GM23338 (cell line): ENCODE measurements at regions not wholly inside any gene's neighbourhood (a gene's known extent, or its start where the extent isn't known, plus 50 kb on each side); places are given as distances from the start of the nearest gene placed in this dataset.

Experiments used
- ATAC-seq: fragments of 200-7000 bp; cut with Tn5 transposase; 3 replicates; pipeline ENCODE4 v1.9.1; 2020
- DNase-seq: peaks from one replicate; pipeline ENCODE4 v3.0.0-alpha.2; 2015; ENCODE audit warnings: low spot score
- H2AFZ ChIP-seq: fragments of 200-600 bp; sonication (generic); 2 replicates; pipeline ENCODE4 v1.8.0; 2016; ENCODE audit warnings: antibody characterized with exemption, mild to moderate bottlenecking, moderate library complexity
- H3F3A ChIP-seq: fragments of 200-600 bp; sonication (generic); replicated peaks from 2 replicates; pipeline ENCODE4 v1.8.0; 2017; ENCODE audit warnings: antibody characterized with exemption, mixed run types, low read depth
- H3K27ac ChIP-seq: fragments of 200-600 bp; sonication (generic); 2 replicates; pipeline ENCODE4 v1.6.1; 2016; ENCODE audit warnings: low read depth
- H3K27me3 ChIP-seq: fragments of 200-600 bp; sonication (generic); 2 replicates; pipeline ENCODE4 v1.8.0; 2016; ENCODE audit warnings: mild to moderate bottlenecking, mixed run types, moderate library complexity; ENCODE audit not compliant: insufficient read depth
- H3K36me3 ChIP-seq: fragments of 200-600 bp; sonication (generic); 2 replicates; pipeline ENCODE4 v1.8.0; 2016; ENCODE audit warnings: mild to moderate bottlenecking; ENCODE audit not compliant: insufficient read depth
- H3K4me1 ChIP-seq: fragments of 200-600 bp; sonication (generic); 2 replicates; pipeline ENCODE4 v1.8.0; 2016; ENCODE audit warnings: mild to moderate bottlenecking, moderate library complexity; ENCODE audit not compliant: insufficient read depth
- H3K4me2 ChIP-seq: fragments of 200-600 bp; sonication (generic); 2 replicates; pipeline ENCODE4 v1.7.1; 2017; ENCODE audit warnings: mixed run types
- H3K4me3 ChIP-seq: fragments of 200-600 bp; sonication (generic); 2 replicates; pipeline ENCODE4 v1.6.1; 2016; ENCODE audit warnings: mixed run types
- H3K79me2 ChIP-seq: fragments of 200-600 bp; sonication (generic); replicated peaks from 2 replicates; pipeline ENCODE4 v1.8.0; 2017; ENCODE audit warnings: mild to moderate bottlenecking; ENCODE audit not compliant: insufficient read depth
- H3K9me2 ChIP-seq: fragments of 200-600 bp; sonication (generic); 2 replicates; pipeline ENCODE4 v1.8.0; 2017; ENCODE audit not compliant: insufficient read depth
- H4K20me1 ChIP-seq: fragments of 200-600 bp; sonication (generic); replicated peaks from 2 replicates; pipeline ENCODE4 v1.8.0; 2017; ENCODE audit warnings: mild to moderate bottlenecking; ENCODE audit not compliant: insufficient read depth
- H3K27ac Mint-ChIP-seq: 2 replicates; pipeline ENCODE4 v1.8.0; 2020; ENCODE audit warnings: inconsistent platforms, mild to moderate bottlenecking, moderate library complexity, mixed read lengths
- H3K27me3 Mint-ChIP-seq: 3 replicates; pipeline ENCODE4 v1.8.0; 2022; ENCODE audit warnings: low read depth, mild to moderate bottlenecking, moderate library complexity, mixed read lengths, inconsistent platforms; ENCODE audit not compliant: insufficient read depth, poor library complexity
- H3K36me3 Mint-ChIP-seq: 3 replicates; pipeline ENCODE4 v1.8.0; 2021; ENCODE audit warnings: low read depth, mild to moderate bottlenecking, inconsistent platforms, moderate library complexity, mixed read lengths
- H3K4me1 Mint-ChIP-seq: 3 replicates; pipeline ENCODE4 v1.8.0; 2020; ENCODE audit warnings: mild to moderate bottlenecking, inconsistent platforms, mixed read lengths
- H3K4me3 Mint-ChIP-seq: 3 replicates; pipeline ENCODE4 v1.8.0; 2021; ENCODE audit warnings: moderate library complexity, mild to moderate bottlenecking, inconsistent platforms, mixed read lengths
- H3K9me3 Mint-ChIP-seq: 3 replicates; pipeline ENCODE4 v1.8.0; 2020; ENCODE audit warnings: moderate library complexity, mild to moderate bottlenecking, inconsistent platforms, mixed read lengths
- CREB1 ChIP-seq: fragments of 250-450 bp; sonication (Bioruptor Pico); IDR thresholded peaks from 2 replicates; pipeline ENCODE4 v1.5.0; 2020; ENCODE audit warnings: low read depth, mild to moderate bottlenecking, moderate library complexity
- EZH2phosphoT487 ChIP-seq: fragments of 200-600 bp; sonication (generic); IDR thresholded peaks from one replicate; pipeline ENCODE4 v1.8.1; 2018; ENCODE audit warnings: antibody characterized with exemption; ENCODE audit not compliant: unreplicated experiment
- JUNB ChIP-seq: IDR thresholded peaks from one replicate; pipeline ENCODE4 v1.6.1; 2016; ENCODE audit warnings: antibody characterized with exemption; ENCODE audit not compliant: unreplicated experiment
- REST ChIP-seq: IDR thresholded peaks from one replicate; pipeline ENCODE4 v1.6.1; 2018; ENCODE audit warnings: antibody characterized with exemption; ENCODE audit not compliant: unreplicated experiment
- STAT1 ChIP-seq: IDR thresholded peaks from one replicate; pipeline ENCODE4 v1.6.1; 2016; ENCODE audit warnings: antibody characterized with exemption; ENCODE audit not compliant: unreplicated experiment
- ZNF114 ChIP-seq: fragments of 250-450 bp; sonication (Bioruptor Pico); IDR thresholded peaks from 2 replicates; pipeline ENCODE4 v1.5.0; 2020; ENCODE audit warnings: mild to moderate bottlenecking, moderate library complexity
- ZNF331 ChIP-seq: fragments of 250-450 bp; sonication (Bioruptor Pico); IDR thresholded peaks from 2 replicates; pipeline ENCODE4 v1.5.0; 2020; ENCODE audit warnings: low read depth, mild to moderate bottlenecking, moderate library complexity
- ZNF462 ChIP-seq: fragments of 250-450 bp; sonication (Bioruptor Pico); IDR thresholded peaks from 2 replicates; pipeline ENCODE4 v1.5.0; 2020; ENCODE audit warnings: mild to moderate bottlenecking, moderate library complexity
- TF ChIP-seq, protein P1 (sequence below): IDR thresholded peaks from 2 replicates; pipeline ENCODE4 v1.6.1; 2016; ENCODE audit warnings: antibody characterized with exemption

- no peak for TF ChIP-seq ZNF462 (CRISPR knock-in tag)
- TF ChIP-seq ZNF114 (CRISPR knock-in tag) = no peak
- no peak for TF ChIP-seq ZNF331
These were observed 686.5 kb upstream of the ARGLU1 start (continued) for GRCh38 chr13:107254392-107254791.

DNA sequence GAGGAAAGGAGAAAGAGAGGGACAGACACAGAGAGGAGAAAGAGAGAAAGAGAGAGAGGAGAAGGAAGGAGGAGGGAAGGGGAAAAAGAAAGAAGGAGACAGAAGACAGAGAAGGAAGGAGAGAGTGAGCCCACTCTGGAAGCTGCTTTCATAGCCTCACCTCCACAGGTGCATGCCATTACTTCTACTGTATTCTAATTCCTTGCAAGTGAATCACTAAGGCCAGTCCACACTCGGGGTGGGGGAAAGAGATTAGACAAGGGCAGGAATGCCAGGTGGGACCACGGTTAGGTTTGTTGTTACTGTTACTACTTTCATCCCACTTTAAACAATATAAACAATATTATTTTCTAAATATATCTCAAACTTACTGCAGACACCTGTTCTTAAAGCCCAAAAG lies 684.5 kb upstream of the ARGLU1 start:
- Mint-ChIP-seq H3K4me3 (no peak overlapping the region), H3K36me3 (no peaks in the 10 kb centered on the region), H3K4me1 (peaks cover 19% of the 10 kb centered on the region), H3K27me3 (peaks cover 3% of the 10 kb centered on the region), H3K9me3 (no peaks in the 10 kb centered on the region; the same call in 2 of the 3 replicates), H3K27ac (no peak overlapping the region)
- H3K27me3 ChIP-seq = no peaks in the 10 kb centered on the region
- no peaks in the 10 kb centered on the region for H3K36me3 ChIP-seq
- H3K9me2 ChIP-seq = no peaks in the 10 kb centered on the region; the same call in 1 of the 2 replicates
- no peak for ATAC-seq
- peaks cover 9% of the 10 kb centered on the region for H3K4me1 ChIP-seq
- H3K4me3 ChIP-seq = no peak overlapping the region
- H3F3A ChIP-seq = no peaks in the 10 kb centered on the region
- H3K4me2 ChIP-seq = no peak overlapping the region
- H3K27ac ChIP-seq = no peak overlapping the region
- H4K20me1 ChIP-seq = no peaks in the 10 kb centered on the region
- H2AFZ ChIP-seq = no peak overlapping the region
- DNase-seq = no peak
- no peaks in the 10 kb centered on the region for H3K79me2 ChIP-seq
- TF ChIP-seq JUNB (no peak), REST (no peak), STAT1 (no peak), ZNF331 (no peak), CREB1 (CRISPR knock-in tag) (no peak), EZH2phosphoT487 (no peak)
- TF ChIP-seq, protein P1, sequence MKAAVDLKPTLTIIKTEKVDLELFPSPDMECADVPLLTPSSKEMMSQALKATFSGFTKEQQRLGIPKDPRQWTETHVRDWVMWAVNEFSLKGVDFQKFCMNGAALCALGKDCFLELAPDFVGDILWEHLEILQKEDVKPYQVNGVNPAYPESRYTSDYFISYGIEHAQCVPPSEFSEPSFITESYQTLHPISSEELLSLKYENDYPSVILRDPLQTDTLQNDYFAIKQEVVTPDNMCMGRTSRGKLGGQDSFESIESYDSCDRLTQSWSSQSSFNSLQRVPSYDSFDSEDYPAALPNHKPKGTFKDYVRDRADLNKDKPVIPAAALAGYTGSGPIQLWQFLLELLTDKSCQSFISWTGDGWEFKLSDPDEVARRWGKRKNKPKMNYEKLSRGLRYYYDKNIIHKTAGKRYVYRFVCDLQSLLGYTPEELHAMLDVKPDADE = no peak
